ENCODE measurements at regions not wholly inside any gene's neighbourhood (a gene's known extent, or its start where the extent isn't known, plus 50 kb on each side); places are given as distances from the start of the nearest gene placed in this dataset.

- Histone ChIP-seq H3K27ac (no peak overlapping the region), H3K36me3 (no peaks in the 10 kb centered on the region), H3K4me3 (no peak overlapping the region), H3K9me3 (no peaks in the 10 kb centered on the region), H3K27me3 (no peaks in the 10 kb centered on the region), H3K4me1 (no peaks in the 10 kb centered on the region)
- DNase-seq (no peak), ATAC-seq (no peak)
- intact Hi-C loops (cut with DNase I) = no loop called here
- TF ChIP-seq CTCF (IDR thresholded peaks at IDR 0.05) = no peak
Observed at GRCh38 chrX:10939424-10939823, 171.7 kb upstream of the HCCS start.

- Histone ChIP-seq H3K36me3 (no peaks in the 10 kb centered on the region), H3K9me3 (no peaks in the 10 kb centered on the region), H3K27me3 (no peaks in the 10 kb centered on the region), H3K4me3 (no peak overlapping the region), H3K4me1 (no peaks in the 10 kb centered on the region), H3K27ac (no peak overlapping the region)
- intact Hi-C loops (cut with DNase I) = no loop called here
- TF ChIP-seq CTCF (IDR thresholded peaks at IDR 0.05) = no peak
- no peak for DNase-seq
- no peak for ATAC-seq
Observed at GRCh38 chrX:10944136-10944885, 166.8 kb upstream of the HCCS start.

GRCh38 chrX:10945498-10945897 is 165.6 kb upstream of the HCCS start:
- no peak for TF ChIP-seq CTCF (IDR thresholded peaks at IDR 0.05)
- DNase-seq (no peak), ATAC-seq (no peak)
- intact Hi-C loops (cut with DNase I) = no loop called here
- no peaks in the 10 kb centered on the region for H3K9me3 ChIP-seq
- H3K36me3 ChIP-seq = no peaks in the 10 kb centered on the region
- H3K4me1 ChIP-seq = no peaks in the 10 kb centered on the region
- H3K27me3 ChIP-seq = no peaks in the 10 kb centered on the region
- no peak overlapping the region for H3K27ac ChIP-seq
- no peak overlapping the region for H3K4me3 ChIP-seq

GRCh38 chrX:10949541-10949940 is 161.6 kb upstream of the HCCS start:
- H3K27ac ChIP-seq = no peak overlapping the region
- H3K4me3 ChIP-seq = no peak overlapping the region
- DNase-seq (no peak), ATAC-seq (no peak)
- intact Hi-C loops (cut with DNase I) = no loop called here
- no peaks in the 10 kb centered on the region for H3K36me3 ChIP-seq
- no peaks in the 10 kb centered on the region for H3K9me3 ChIP-seq
- no peaks in the 10 kb centered on the region for H3K27me3 ChIP-seq
- no peak for TF ChIP-seq CTCF (IDR thresholded peaks at IDR 0.05)
- no peaks in the 10 kb centered on the region for H3K4me1 ChIP-seq

GRCh38 chrX:10952619-10953018 is 158.5 kb upstream of the HCCS start:
- H3K4me3 ChIP-seq = no peak overlapping the region
- no peaks in the 10 kb centered on the region for H3K9me3 ChIP-seq
- no peaks in the 10 kb centered on the region for H3K27me3 ChIP-seq
- intact Hi-C loops (cut with DNase I) = no loop called here
- H3K4me1 ChIP-seq = no peaks in the 10 kb centered on the region
- no peak overlapping the region for H3K27ac ChIP-seq
- ATAC-seq = no peak
- no peak for TF ChIP-seq CTCF (IDR thresholded peaks at IDR 0.05)
- no peak for DNase-seq
- no peaks in the 10 kb centered on the region for H3K36me3 ChIP-seq
